ENCODE measurements at regions not wholly inside any gene's neighbourhood (a gene's known extent, or its start where the extent isn't known, plus 50 kb on each side); places are given as distances from the start of the nearest gene placed in this dataset.

- Histone ChIP-seq H3K36me3 (ENCODE audit: control insufficient read depth, insufficient read depth, low read length) (no peaks in the 10 kb centered on the region), H3K9me3 (ENCODE audit: control insufficient read depth, low read length) (no peaks in the 10 kb centered on the region), H3K4me1 (ENCODE audit: control insufficient read depth, insufficient read depth, low read length) (no peaks in the 10 kb centered on the region), H3K27me3 (ENCODE audit: control insufficient read depth, insufficient read depth, low read length, poor library complexity, severe bottlenecking) (no peaks in the 10 kb centered on the region), H3K27ac (ENCODE audit: insufficient read depth, low read depth, low read length, poor library complexity, severe bottlenecking) (no peak overlapping the region), H3K4me3 (ENCODE audit: insufficient read depth, low read depth, low read length) (no peak overlapping the region)
- WGBS, 2 experiments: 88 to 91% methylated on average over 2 of the region's 2 CpGs
These were observed 141.6 kb downstream of the MIS18A start for GRCh38 chr21:32137266-32137665.

GRCh38 chr21:32136546-32136945 lies 142.3 kb downstream of the MIS18A start:
- Histone ChIP-seq H3K27me3 (ENCODE audit: control insufficient read depth, insufficient read depth, low read length, poor library complexity, severe bottlenecking) (no peaks in the 10 kb centered on the region), H3K27ac (ENCODE audit: insufficient read depth, low read depth, low read length, poor library complexity, severe bottlenecking) (no peak overlapping the region)
- 87 to 89% methylated on average over 7 of the region's 7 CpGs for WGBS, 2 experiments

GRCh38 chr21:32135401-32136363 lies 143.2 kb downstream of the MIS18A start:
- H3K4me3 ChIP-seq (ENCODE audit: insufficient read depth, low read depth, low read length): no peak overlapping the region
- H3K27ac ChIP-seq (ENCODE audit: insufficient read depth, low read depth, low read length, poor library complexity, severe bottlenecking): no peak overlapping the region
- H3K27me3 ChIP-seq (ENCODE audit: control insufficient read depth, insufficient read depth, low read length, poor library complexity, severe bottlenecking): no peaks in the 10 kb centered on the region
- no peaks in the 10 kb centered on the region for H3K4me1 ChIP-seq (ENCODE audit: control insufficient read depth, insufficient read depth, low read length)
- 86% methylated on average over 15 of the region's 16 CpGs for WGBS, 2 experiments
- H3K9me3 ChIP-seq (ENCODE audit: control insufficient read depth, low read length): no peaks in the 10 kb centered on the region
- H3K36me3 ChIP-seq (ENCODE audit: control insufficient read depth, insufficient read depth, low read length): no peaks in the 10 kb centered on the region

More at GRCh38 chr21:32136546-32136945, 142.3 kb downstream of the MIS18A start:
- no peaks in the 10 kb centered on the region for H3K9me3 ChIP-seq (ENCODE audit: control insufficient read depth, low read length)
- H3K4me3 ChIP-seq (ENCODE audit: insufficient read depth, low read depth, low read length): no peak overlapping the region
- no peaks in the 10 kb centered on the region for H3K4me1 ChIP-seq (ENCODE audit: control insufficient read depth, insufficient read depth, low read length)
- H3K36me3 ChIP-seq (ENCODE audit: control insufficient read depth, insufficient read depth, low read length): no peaks in the 10 kb centered on the region

- H3K27ac ChIP-seq (ENCODE audit: insufficient read depth, low read depth, low read length, poor library complexity, severe bottlenecking): no peak overlapping the region
- H3K9me3 ChIP-seq (ENCODE audit: control insufficient read depth, low read length): no peaks in the 10 kb centered on the region
- no peak overlapping the region for H3K4me3 ChIP-seq (ENCODE audit: insufficient read depth, low read depth, low read length)
- H3K4me1 ChIP-seq (ENCODE audit: control insufficient read depth, insufficient read depth, low read length): no peaks in the 10 kb centered on the region
- 74 to 77% methylated on average over 11 of the region's 11 CpGs for WGBS, 2 experiments
- no peaks in the 10 kb centered on the region for H3K27me3 ChIP-seq (ENCODE audit: control insufficient read depth, insufficient read depth, low read length, poor library complexity, severe bottlenecking)
- no peaks in the 10 kb centered on the region for H3K36me3 ChIP-seq (ENCODE audit: control insufficient read depth, insufficient read depth, low read length)
These were observed 144.3 kb downstream of the MIS18A start for GRCh38 chr21:32134441-32135130.

GRCh38 chr21:32132881-32133280 lies 146.0 kb downstream of the MIS18A start:
- WGBS, 2 experiments: 93 to 94% methylated on average over 2 of the region's 2 CpGs
- H3K27ac ChIP-seq (ENCODE audit: insufficient read depth, low read depth, low read length, poor library complexity, severe bottlenecking): no peak overlapping the region
- no peak overlapping the region for H3K4me3 ChIP-seq (ENCODE audit: insufficient read depth, low read depth, low read length)
- no peaks in the 10 kb centered on the region for H3K4me1 ChIP-seq (ENCODE audit: control insufficient read depth, insufficient read depth, low read length)
- H3K36me3 ChIP-seq (ENCODE audit: control insufficient read depth, insufficient read depth, low read length): no peaks in the 10 kb centered on the region
- no peaks in the 10 kb centered on the region for H3K27me3 ChIP-seq (ENCODE audit: control insufficient read depth, insufficient read depth, low read length, poor library complexity, severe bottlenecking)
- no peaks in the 10 kb centered on the region for H3K9me3 ChIP-seq (ENCODE audit: control insufficient read depth, low read length)

- H3K27me3 ChIP-seq (ENCODE audit: control insufficient read depth, insufficient read depth, low read length, poor library complexity, severe bottlenecking): no peaks in the 10 kb centered on the region
- H3K27ac ChIP-seq (ENCODE audit: insufficient read depth, low read depth, low read length, poor library complexity, severe bottlenecking): no peak overlapping the region
- 87 to 91% methylated on average over 3 of the region's 3 CpGs for whole genome bisulfite sequencing, 2 experiments
- H3K4me3 ChIP-seq (ENCODE audit: insufficient read depth, low read depth, low read length): no peak overlapping the region
- no peaks in the 10 kb centered on the region for H3K9me3 ChIP-seq (ENCODE audit: control insufficient read depth, low read length)
- no peaks in the 10 kb centered on the region for H3K4me1 ChIP-seq (ENCODE audit: control insufficient read depth, insufficient read depth, low read length)
- no peaks in the 10 kb centered on the region for H3K36me3 ChIP-seq (ENCODE audit: control insufficient read depth, insufficient read depth, low read length)
These were observed 146.4 kb downstream of the MIS18A start for GRCh38 chr21:32132409-32132808.

- Histone ChIP-seq H3K27me3 (ENCODE audit: control insufficient read depth, insufficient read depth, low read length, poor library complexity, severe bottlenecking) (no peaks in the 10 kb centered on the region), H3K27ac (ENCODE audit: insufficient read depth, low read depth, low read length, poor library complexity, severe bottlenecking) (no peak overlapping the region), H3K36me3 (ENCODE audit: control insufficient read depth, insufficient read depth, low read length) (no peaks in the 10 kb centered on the region), H3K4me1 (ENCODE audit: control insufficient read depth, insufficient read depth, low read length) (no peaks in the 10 kb centered on the region), H3K4me3 (ENCODE audit: insufficient read depth, low read depth, low read length) (no peak overlapping the region), H3K9me3 (ENCODE audit: control insufficient read depth, low read length) (no peaks in the 10 kb centered on the region)
- 81 to 87% methylated on average over 5 of the region's 5 CpGs for WGBS, 2 experiments
These were observed 146.9 kb downstream of the MIS18A start for GRCh38 chr21:32131960-32132359.

GRCh38 chr21:32131164-32131563 lies 147.7 kb downstream of the MIS18A start:
- Histone ChIP-seq H3K27ac (ENCODE audit: insufficient read depth, low read depth, low read length, poor library complexity, severe bottlenecking) (no peak overlapping the region), H3K36me3 (ENCODE audit: control insufficient read depth, insufficient read depth, low read length) (no peaks in the 10 kb centered on the region), H3K4me1 (ENCODE audit: control insufficient read depth, insufficient read depth, low read length) (no peaks in the 10 kb centered on the region), H3K4me3 (ENCODE audit: insufficient read depth, low read depth, low read length) (no peak overlapping the region), H3K27me3 (ENCODE audit: control insufficient read depth, insufficient read depth, low read length, poor library complexity, severe bottlenecking) (no peaks in the 10 kb centered on the region), H3K9me3 (ENCODE audit: control insufficient read depth, low read length) (no peaks in the 10 kb centered on the region)
- 93 to 94% methylated on average over 7 of the region's 7 CpGs for WGBS, 2 experiments

- Histone ChIP-seq H3K4me3 (ENCODE audit: insufficient read depth, low read depth, low read length) (no peak overlapping the region), H3K27ac (ENCODE audit: insufficient read depth, low read depth, low read length, poor library complexity, severe bottlenecking) (no peak overlapping the region), H3K9me3 (ENCODE audit: control insufficient read depth, low read length) (no peaks in the 10 kb centered on the region), H3K27me3 (ENCODE audit: control insufficient read depth, insufficient read depth, low read length, poor library complexity, severe bottlenecking) (no peaks in the 10 kb centered on the region), H3K36me3 (ENCODE audit: control insufficient read depth, insufficient read depth, low read length) (no peaks in the 10 kb centered on the region), H3K4me1 (ENCODE audit: control insufficient read depth, insufficient read depth, low read length) (no peaks in the 10 kb centered on the region)
- WGBS, 2 experiments: 96 to 98% methylated on average over 4 to 5 of the region's 5 CpGs
These were observed 148.6 kb downstream of the MIS18A start for GRCh38 chr21:32130031-32130891.

All from ectodermal cell (in vitro differentiated cells).